Inflammatory macrophage (primary cell): ENCODE measurements at regions not wholly inside any gene's neighbourhood (a gene's known extent, or its start where the extent isn't known, plus 50 kb on each side); places are given as distances from the start of the nearest gene placed in this dataset.

Source experiments
- DNase-seq, 2 donors: peaks; one replicate each; pipeline ENCODE4 v3.0.0-alpha.2; 2020 to 2022

- DNase-seq: no peak
These were observed 226.0 kb upstream of the TPM1 start for GRCh38 chr15:62816342-62817069.

GRCh38 chr15:62818691-62819090 is 223.9 kb upstream of the TPM1 start:
- no peak for DNase-seq

DNA sequence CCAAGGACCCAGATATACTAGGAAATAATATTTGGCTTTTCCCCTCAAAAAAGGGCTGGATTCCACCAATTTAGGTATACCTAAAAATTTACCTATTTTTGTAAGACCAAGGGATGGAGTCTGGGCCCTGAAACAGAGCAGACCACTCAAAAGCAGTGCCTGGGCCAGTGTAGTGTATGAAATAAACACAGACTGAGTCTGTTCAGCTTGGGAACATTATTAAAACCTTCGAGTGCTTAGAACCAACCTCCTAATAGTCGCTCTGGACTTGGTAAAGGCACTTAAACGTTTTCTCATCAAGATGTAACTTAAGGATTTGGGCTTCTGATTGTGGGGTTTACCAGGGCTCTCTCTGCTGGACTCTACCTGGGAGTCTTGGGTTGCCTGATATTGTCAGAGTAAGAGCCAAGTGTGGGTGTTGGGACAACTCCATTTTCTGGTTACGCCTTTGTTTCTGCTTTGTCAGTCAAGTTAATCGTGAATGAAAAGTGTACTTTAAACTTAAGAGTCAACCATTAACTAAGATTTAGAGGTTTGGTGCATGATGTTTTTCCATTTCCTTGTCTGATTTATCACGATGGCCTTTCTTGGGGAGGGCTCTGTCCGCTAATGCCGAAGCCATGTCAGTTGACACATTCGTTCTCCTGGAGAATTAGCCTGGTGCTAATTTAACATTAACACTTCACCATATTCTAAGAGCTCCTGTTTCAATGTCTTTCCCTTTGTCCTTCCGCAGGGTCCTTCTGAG is 221.0 kb upstream of the TPM1 start:
- DNase-seq: no peak

DNA sequence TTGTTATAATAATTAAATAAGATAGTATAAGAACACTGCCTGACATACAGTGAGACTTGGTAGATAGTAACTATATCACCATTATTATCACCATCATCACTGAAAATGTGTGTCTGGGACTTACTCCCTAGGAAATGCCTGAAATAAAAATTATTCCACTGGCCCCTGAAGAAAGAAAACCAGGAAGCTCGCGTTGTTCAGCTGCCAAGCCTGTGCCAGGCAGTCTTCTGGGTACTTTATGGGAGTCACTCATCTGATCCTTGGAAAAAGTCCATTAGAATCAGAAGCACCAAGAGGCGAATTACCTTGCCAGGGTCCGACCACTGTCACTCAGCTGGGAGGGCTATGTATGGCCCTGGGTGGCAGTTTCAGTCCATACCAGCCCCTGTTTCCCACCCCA is 220.3 kb upstream of the TPM1 start:
- DNase-seq: no peak

GRCh38 chr15:62823561-62823960 is 219.0 kb upstream of the TPM1 start:
- no peak for DNase-seq

DNA sequence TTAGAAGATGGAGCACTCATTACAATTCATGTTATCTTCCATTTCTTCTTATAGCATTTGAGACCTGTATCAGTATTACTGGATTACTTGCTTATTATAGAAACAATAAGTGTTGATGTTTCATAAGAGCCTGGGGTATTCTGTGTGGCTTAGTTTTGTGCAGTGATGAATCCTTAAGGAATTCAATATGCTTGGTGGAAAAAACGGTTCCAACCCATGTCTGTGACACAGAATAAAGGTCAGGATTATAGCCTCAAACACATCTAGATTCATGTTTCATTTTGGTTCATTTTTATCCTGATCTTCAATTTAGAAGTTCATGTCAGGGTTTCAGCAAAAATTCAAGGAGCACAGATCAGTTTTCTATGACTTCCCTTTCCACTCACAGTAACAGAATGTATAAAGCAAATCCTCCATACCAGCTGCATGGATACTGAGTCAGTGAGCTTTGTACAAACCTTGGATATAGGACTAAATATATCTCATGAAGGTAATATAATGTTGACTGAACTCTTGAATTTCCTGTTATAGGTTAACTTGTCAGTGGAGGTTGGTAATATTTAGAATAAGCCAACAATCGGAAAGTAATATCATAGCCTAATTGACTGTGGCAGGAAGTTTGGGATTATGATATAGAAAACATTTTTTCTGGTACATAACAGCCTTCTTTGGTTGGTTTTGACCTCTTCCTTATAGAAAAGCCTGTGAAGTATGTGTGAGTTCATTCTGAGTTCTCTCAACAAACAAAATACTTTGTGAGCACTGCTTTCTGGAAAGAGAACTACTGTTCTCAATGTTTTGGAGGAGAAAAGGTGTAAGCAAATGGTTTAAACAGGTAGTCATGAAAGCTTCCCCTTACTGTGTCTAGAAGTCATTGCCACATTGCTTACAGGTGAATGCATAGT is 218.2 kb upstream of the TPM1 start:
- no peak for DNase-seq

- DNase-seq: no peak
These were observed 217.4 kb upstream of the TPM1 start for GRCh38 chr15:62825191-62825590.

DNA sequence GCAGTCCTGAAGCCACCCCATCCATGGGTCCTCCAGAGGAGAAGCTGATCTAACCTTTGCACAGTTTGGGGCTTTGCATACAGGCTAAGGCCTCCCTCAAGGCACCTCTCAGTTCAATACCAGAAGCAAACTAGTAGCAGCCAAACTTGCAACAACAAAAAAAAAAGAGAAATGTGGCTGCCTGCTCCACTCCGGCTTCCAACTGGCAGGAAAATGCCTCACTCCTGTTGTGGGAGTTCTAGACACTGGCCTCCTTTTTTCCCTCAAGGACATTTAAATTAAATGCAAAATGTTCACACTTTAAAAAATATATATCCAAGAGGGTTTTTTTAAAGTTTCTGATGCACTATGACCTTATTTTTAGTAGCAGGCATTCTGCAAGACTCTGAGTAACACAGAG is 216.0 kb upstream of the TPM1 start:
- DNase-seq: no peak

DNA sequence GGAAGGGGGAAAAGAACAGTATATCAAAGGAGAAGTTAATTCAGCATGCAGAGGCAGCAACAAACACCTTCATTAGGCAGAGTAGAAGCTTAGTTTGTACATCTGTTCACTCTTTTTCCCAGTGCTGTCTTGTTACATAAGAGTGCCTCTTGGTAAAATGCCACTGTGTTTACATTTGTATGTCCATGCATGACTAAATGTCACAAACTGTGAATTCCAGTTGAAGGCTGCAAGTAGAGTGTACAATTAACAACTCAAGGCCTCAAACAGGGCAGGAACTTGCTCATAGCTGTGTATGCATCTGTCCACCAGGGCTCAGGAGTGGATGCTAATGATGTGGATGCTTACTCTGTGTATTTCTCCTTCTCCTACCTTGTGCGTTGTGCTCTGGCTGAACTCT is 214.2 kb upstream of the TPM1 start:
- DNase-seq: no peak

DNA sequence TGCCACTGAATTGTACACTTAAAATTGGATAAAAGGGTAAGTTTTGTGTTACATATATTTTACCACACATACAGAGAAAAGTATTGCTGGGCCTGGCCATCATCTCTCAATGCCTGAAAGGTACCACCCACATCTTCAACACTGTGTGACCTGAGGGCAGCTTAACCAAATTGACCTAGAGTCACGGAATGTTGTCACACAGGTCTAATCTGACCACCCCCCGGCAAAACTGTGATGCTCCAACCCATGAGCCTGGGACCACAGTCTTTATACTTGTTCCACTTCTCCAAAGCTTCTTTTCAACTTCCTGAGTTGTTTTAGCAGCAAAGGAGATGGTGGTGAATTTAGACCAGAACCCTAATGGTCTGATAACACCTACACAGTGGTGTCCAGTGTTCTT is 210.3 kb upstream of the TPM1 start:
- DNase-seq: no peak

GRCh38 chr15:62833646-62834045 is 208.9 kb upstream of the TPM1 start:
- no peak for DNase-seq

- DNase-seq: no peak
These were observed 207.7 kb upstream of the TPM1 start for GRCh38 chr15:62834686-62835329.

GRCh38 chr15:62835351-62835750 is 207.2 kb upstream of the TPM1 start:
- peak in 1 of 2 donors; percentile 55 for DNase-seq

- DNase-seq: no peak
These were observed 206.8 kb upstream of the TPM1 start for GRCh38 chr15:62835762-62836161.

- no peak for DNase-seq
These were observed 201.8 kb upstream of the TPM1 start for GRCh38 chr15:62840526-62841268.

- DNase-seq: no peak
These were observed 201.3 kb upstream of the TPM1 start for GRCh38 chr15:62841269-62841628.

DNA sequence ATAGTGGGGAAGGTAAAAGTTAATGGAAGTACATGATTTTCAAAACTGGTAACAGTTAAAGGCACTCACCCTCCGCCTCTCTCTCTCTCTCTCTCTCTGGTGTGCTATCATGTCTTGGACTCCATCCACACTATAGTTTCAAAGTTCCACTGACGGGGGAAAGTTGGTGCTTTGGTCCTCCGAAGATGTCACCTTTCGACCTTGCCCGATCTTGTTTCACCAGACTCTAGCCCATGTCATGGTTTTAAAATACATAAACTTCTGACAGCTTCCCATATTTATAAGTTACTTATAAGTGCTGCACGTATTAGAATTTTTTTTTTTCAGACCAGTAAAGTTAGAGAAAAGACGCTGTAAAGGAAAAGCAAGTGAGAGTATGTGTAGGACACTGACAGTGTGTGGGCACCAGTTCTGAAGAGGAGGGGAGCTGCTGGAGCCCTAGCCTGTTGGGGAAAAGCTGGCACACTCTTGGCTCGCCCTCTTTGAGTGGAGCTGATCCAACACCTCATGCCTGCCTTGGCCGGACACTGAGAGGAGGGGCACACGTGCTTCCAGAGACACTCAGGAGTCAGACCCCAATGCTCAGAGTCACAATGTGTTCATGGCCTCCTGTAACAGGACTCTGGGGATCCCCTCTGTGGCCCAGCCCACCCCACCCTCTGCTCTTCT is 200.5 kb upstream of the TPM1 start:
- no peak for DNase-seq

GRCh38 chr15:62843311-62843710 is 199.2 kb upstream of the TPM1 start:
- no peak for DNase-seq

GRCh38 chr15:62844564-62845240 is 197.8 kb upstream of the TPM1 start:
- no peak for DNase-seq

DNA sequence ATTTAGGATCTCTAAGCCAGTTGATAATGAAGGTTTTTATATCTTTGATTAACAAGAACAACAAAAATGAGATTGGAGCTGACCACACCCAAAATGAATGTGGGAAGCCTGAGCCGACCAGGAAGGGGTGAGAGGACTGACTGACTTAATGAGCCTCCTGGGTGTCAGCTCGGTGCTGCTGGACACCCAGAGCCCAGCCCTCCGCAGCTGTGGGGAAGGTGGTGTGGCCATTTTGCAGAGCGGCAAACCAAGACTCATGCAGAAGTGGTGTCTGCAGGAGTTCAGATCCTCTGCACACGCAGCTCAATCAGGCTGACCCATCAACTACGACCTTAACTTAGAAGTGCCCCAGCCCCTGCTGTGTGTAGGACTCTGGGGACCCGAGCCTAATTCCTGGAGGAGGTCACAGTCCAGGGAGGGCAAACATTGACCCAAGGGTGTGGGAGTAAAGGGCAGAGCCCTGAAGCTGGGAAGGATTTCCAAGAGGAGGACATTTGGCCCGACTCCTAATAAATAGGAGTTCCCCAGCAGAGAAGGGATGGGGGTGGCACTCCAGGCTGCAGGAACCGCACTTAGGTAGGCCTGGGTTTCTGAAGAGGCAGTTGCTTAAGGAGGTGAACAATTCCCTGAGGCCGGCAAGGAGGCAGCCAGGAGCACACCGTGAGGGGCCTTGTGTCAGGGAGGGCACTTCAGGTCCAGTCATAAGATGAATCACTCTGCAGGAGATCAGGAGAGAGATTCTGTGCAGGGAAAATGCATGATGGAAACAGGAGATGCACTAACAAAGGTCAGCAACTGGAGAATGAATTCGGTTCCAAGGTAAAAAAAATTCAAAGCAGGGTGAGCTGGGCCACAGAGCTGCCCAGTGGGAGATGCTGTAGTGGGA is 197.1 kb upstream of the TPM1 start:
- DNase-seq: no peak
